ENCODE measurements at regions not wholly inside any gene's neighbourhood (a gene's known extent, or its start where the extent isn't known, plus 50 kb on each side); places are given as distances from the start of the nearest gene placed in this dataset.

DNA sequence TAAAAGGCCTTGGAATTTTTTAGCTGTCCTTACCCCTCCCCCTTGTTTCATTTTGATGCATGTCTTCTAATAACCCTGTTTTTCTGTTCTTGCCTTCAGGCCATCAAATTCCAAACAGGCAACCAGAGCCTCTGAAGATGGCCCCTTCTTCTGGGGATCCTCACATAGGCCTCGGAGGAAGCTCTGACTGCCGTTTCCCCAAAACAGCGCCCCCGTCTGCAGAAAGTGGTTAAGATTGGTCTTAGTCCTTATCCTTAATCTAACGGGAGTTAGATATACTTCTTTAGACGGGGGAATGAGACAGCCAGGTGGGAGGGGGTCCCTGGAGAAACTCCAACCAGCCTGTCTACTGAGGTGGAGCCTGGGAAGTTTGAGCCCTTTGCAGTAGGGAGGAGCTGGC, 226.3 kb upstream of the ZNF608 start:
- Histone ChIP-seq H3K79me2 (ENCODE audit: control insufficient read depth, insufficient read depth, low read length) (no peaks in the 10 kb centered on the region), H3K9me1 (replicated peaks; ENCODE audit: control insufficient read depth, extremely low read depth, insufficient read depth, low read length) (no peaks in the 10 kb centered on the region), H3K27me3 (ENCODE audit: control insufficient read depth in 2 of 2, insufficient read depth in 2 of 2, low read length in 2 of 2) (no peaks in the 10 kb centered on the region), H3K9me3 (replicated peaks; ENCODE audit: control insufficient read depth, insufficient read depth, low read length) (no peaks in the 10 kb centered on the region), H3K9ac (replicated peaks; ENCODE audit: extremely low read depth, insufficient read depth, low read length) (no peak overlapping the region), H2AFZ (ENCODE audit: low read depth, low read length) (no peak overlapping the region), H3K27ac (ENCODE audit: insufficient read depth, low read depth, low read length) (no peak overlapping the region), H4K20me1 (replicated peaks; ENCODE audit: control insufficient read depth, extremely low read depth, insufficient read depth, low read length) (no peaks in the 10 kb centered on the region), H3K4me3 (replicated peaks in 1 of 3; ENCODE audit: insufficient read depth in 1 of 3, low read depth in 1 of 3, low read length in 3 of 3) (no peak overlapping the region), H3K36me3 (ENCODE audit: control insufficient read depth in 2 of 2, extremely low read depth in 1 of 2, insufficient read depth in 2 of 2, low read length in 2 of 2) (no peaks in the 10 kb centered on the region), H3K4me1 (ENCODE audit: control insufficient read depth, extremely low read depth, insufficient read depth, low read length) (no peaks in the 10 kb centered on the region), H3K4me2 (ENCODE audit: insufficient read depth, low read length) (no peak overlapping the region)
- DNase-seq (ENCODE audit: low read depth, low spot score), result no peak
- dilution Hi-C loops (cut with MboI; ENCODE audit: extremely low pct_ligation_motif_present, low sequenced_read_pairs) (no loop called here), intact Hi-C loops (cut with micrococcal nuclease) (no loop called here)
- no TSS peak for BruUV-seq (replicated peaks)
- ChIA-PET POLR2A (no interaction called here), CTCF (no interaction called here)
- FAIRE-seq, result no peak
- TF ChIP-seq, protein P1, sequence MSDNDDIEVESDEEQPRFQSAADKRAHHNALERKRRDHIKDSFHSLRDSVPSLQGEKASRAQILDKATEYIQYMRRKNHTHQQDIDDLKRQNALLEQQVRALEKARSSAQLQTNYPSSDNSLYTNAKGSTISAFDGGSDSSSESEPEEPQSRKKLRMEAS (IDR thresholded peaks at IDR 0.05; ENCODE audit: insufficient read depth, insufficient read length), result no peak
- TF ChIP-seq EZH2 (IDR thresholded peaks at IDR 0.05; ENCODE audit: borderline replicate concordance, low read depth, low read length, severe bottlenecking) (no peak), JUN (IDR thresholded peaks at IDR 0.05; ENCODE audit: borderline replicate concordance, insufficient read depth, insufficient read length, low read depth) (no peak), POLR2AphosphoS5 (IDR thresholded peaks at IDR 0.05; ENCODE audit: insufficient read depth, low read depth, low read length) (no peak), FOS (IDR thresholded peaks at IDR 0.05; ENCODE audit: borderline replicate concordance, insufficient read depth, low read length) (no peak), MYC (IDR thresholded peaks at IDR 0.05; ENCODE audit: low read depth, low read length) (no peak), POLR2A (IDR thresholded peaks at IDR 0.05; ENCODE audit: low read depth, low read length) (no peak), GATA2 (IDR thresholded peaks at IDR 0.05; ENCODE audit: insufficient read depth, insufficient read length, low read depth, low read length) (no peak)
- TF ChIP-seq, protein P2, sequence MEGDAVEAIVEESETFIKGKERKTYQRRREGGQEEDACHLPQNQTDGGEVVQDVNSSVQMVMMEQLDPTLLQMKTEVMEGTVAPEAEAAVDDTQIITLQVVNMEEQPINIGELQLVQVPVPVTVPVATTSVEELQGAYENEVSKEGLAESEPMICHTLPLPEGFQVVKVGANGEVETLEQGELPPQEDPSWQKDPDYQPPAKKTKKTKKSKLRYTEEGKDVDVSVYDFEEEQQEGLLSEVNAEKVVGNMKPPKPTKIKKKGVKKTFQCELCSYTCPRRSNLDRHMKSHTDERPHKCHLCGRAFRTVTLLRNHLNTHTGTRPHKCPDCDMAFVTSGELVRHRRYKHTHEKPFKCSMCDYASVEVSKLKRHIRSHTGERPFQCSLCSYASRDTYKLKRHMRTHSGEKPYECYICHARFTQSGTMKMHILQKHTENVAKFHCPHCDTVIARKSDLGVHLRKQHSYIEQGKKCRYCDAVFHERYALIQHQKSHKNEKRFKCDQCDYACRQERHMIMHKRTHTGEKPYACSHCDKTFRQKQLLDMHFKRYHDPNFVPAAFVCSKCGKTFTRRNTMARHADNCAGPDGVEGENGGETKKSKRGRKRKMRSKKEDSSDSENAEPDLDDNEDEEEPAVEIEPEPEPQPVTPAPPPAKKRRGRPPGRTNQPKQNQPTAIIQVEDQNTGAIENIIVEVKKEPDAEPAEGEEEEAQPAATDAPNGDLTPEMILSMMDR (IDR thresholded peaks at IDR 0.05; ENCODE audit: extremely low read depth in 1 of 2, insufficient read depth in 1 of 2, low read depth in 1 of 2, low read length in 2 of 2), result no peak

All from endothelial cell of umbilical vein (primary cell).